NB4 (cell line): ENCODE measurements at regions not wholly inside any gene's neighbourhood (a gene's known extent, or its start where the extent isn't known, plus 50 kb on each side); places are given as distances from the start of the nearest gene placed in this dataset.

Experiments used
- CTCF ChIP-seq: IDR thresholded peaks from one replicate; pipeline ENCODE4 v1.5.1; 2012; ENCODE audit warnings: low read depth, low read length
- POLR2A ChIP-seq: IDR thresholded peaks from 2 replicates; pipeline ENCODE4 v1.6.1; 2011; ENCODE audit warnings: mild to moderate bottlenecking; ENCODE audit not compliant: insufficient read length; ENCODE audit errors: extremely low read depth

- TF ChIP-seq CTCF (no peak), POLR2A (no peak)
Measured at GRCh38 chr21:16650714-16651366, 862.0 kb upstream of the CXADR start.
